H9 (cell line): ENCODE measurements at regions not wholly inside any gene's neighbourhood (a gene's known extent, or its start where the extent isn't known, plus 50 kb on each side); places are given as distances from the start of the nearest gene placed in this dataset.

Experiments used
- DNase-seq: peaks from one replicate; pipeline ENCODE4 v3.0.0-alpha.2; 2017
- H2AFZ ChIP-seq: one replicate; pipeline ENCODE4 v1.6.1; 2013; ENCODE audit warnings: mild to moderate bottlenecking, low read length, control low read depth, moderate library complexity
- H2AK5ac ChIP-seq: 2 replicates; pipeline ENCODE4 v1.6.1; 2013; ENCODE audit warnings: low read length, control low read depth, mixed read lengths; ENCODE audit not compliant: insufficient read length
- H2BK120ac ChIP-seq: one replicate; pipeline ENCODE4 v1.6.1; 2013; ENCODE audit warnings: low read depth, mild to moderate bottlenecking, low read length, control low read depth, inconsistent platforms; ENCODE audit not compliant: poor library complexity, severe bottlenecking
- H2BK12ac ChIP-seq: 2 replicates; pipeline ENCODE4 v1.6.1; 2013; ENCODE audit warnings: low read length, control low read depth, mixed read lengths, low read depth; ENCODE audit not compliant: insufficient read length
- H2BK15ac ChIP-seq: 2 replicates; pipeline ENCODE4 v1.6.1; 2013; ENCODE audit warnings: low read depth, low read length, control low read depth
- H2BK20ac ChIP-seq: one replicate; pipeline ENCODE4 v1.6.1; 2013; ENCODE audit warnings: low read depth, mild to moderate bottlenecking, low read length, control low read depth, inconsistent platforms; ENCODE audit not compliant: poor library complexity, severe bottlenecking
- H2BK5ac ChIP-seq: 2 replicates; pipeline ENCODE4 v1.6.1; 2013; ENCODE audit warnings: low read length, control low read depth, mixed read lengths; ENCODE audit not compliant: insufficient read length
- H3K14ac ChIP-seq: 2 replicates; pipeline ENCODE4 v1.6.1; 2013; ENCODE audit warnings: low read length, control low read depth; ENCODE audit not compliant: insufficient read depth
- H3K18ac ChIP-seq: 2 replicates; pipeline ENCODE4 v1.6.1; 2013; ENCODE audit warnings: low read depth, mild to moderate bottlenecking, mixed read lengths, low read length, control low read depth; ENCODE audit not compliant: insufficient read length
- H3K23ac ChIP-seq: 2 replicates; pipeline ENCODE4 v1.6.1; 2013; ENCODE audit warnings: low read length, control low read depth, mixed read lengths, low read depth; ENCODE audit not compliant: insufficient read length
- H3K23me2 ChIP-seq: 2 replicates; pipeline ENCODE4 v1.6.1; 2013; ENCODE audit warnings: low read depth, mild to moderate bottlenecking, mixed read lengths, low read length, control low read depth; ENCODE audit not compliant: insufficient read length, poor library complexity, severe bottlenecking
- H3K27ac ChIP-seq: 2 replicates; pipeline ENCODE4 v1.5.1; 2013; ENCODE audit warnings: low read length, control low read depth, mixed read lengths, low read depth; ENCODE audit not compliant: insufficient read length
- H3K27me3 ChIP-seq: 2 replicates; pipeline ENCODE4 v1.6.1; 2013; ENCODE audit warnings: low read length, control low read depth, inconsistent platforms; ENCODE audit not compliant: insufficient read depth
- H3K4ac ChIP-seq: 2 replicates; pipeline ENCODE4 v1.6.1; 2013; ENCODE audit warnings: low read depth, mild to moderate bottlenecking, control low read depth, inconsistent platforms, low read length, moderate library complexity
- H3K4me1 ChIP-seq: 2 replicates; pipeline ENCODE4 v1.6.1; 2013; ENCODE audit warnings: low read length, control low read depth, inconsistent platforms; ENCODE audit not compliant: insufficient read depth
- H3K4me2 ChIP-seq: 2 replicates; pipeline ENCODE4 v1.6.1; 2013; ENCODE audit warnings: low read length, control low read depth, mixed read lengths; ENCODE audit not compliant: insufficient read length, insufficient read depth
- H3K56ac ChIP-seq: 2 replicates; pipeline ENCODE4 v1.6.1; 2013; ENCODE audit warnings: low read depth, mild to moderate bottlenecking, mixed read lengths, low read length, control low read depth; ENCODE audit not compliant: insufficient read length
- H3K79me1 ChIP-seq: 2 replicates; pipeline ENCODE4 v1.6.1; 2013; ENCODE audit warnings: low read depth, mild to moderate bottlenecking, moderate library complexity, low read length, control low read depth, inconsistent platforms; ENCODE audit not compliant: insufficient read depth, poor library complexity, severe bottlenecking
- H3K79me2 ChIP-seq: 2 replicates; pipeline ENCODE4 v1.6.1; 2013; ENCODE audit warnings: low read length, control low read depth, inconsistent platforms; ENCODE audit not compliant: insufficient read depth
- H3K9ac ChIP-seq: 2 replicates; pipeline ENCODE4 v1.6.1; 2013; ENCODE audit warnings: low read length, control low read depth, mixed read lengths; ENCODE audit not compliant: insufficient read length; ENCODE audit errors: extremely low read depth
- H3K9me3 ChIP-seq: one replicate; pipeline ENCODE4 v1.6.1; 2013; ENCODE audit warnings: low read depth, low read length, inconsistent platforms; ENCODE audit not compliant: control insufficient read depth
- H3T11ph ChIP-seq: one replicate; pipeline ENCODE4 v1.6.1; 2013; ENCODE audit warnings: mild to moderate bottlenecking, low read length, control low read depth, inconsistent platforms
- H4K20me1 ChIP-seq: one replicate; pipeline ENCODE4 v1.6.1; 2013; ENCODE audit not compliant: control insufficient read depth, insufficient read length, insufficient read depth
- H4K5ac ChIP-seq: 2 replicates; pipeline ENCODE4 v1.6.1; 2013; ENCODE audit warnings: low read depth, mild to moderate bottlenecking, mixed read lengths, low read length, control low read depth; ENCODE audit not compliant: insufficient read length
- H4K8ac ChIP-seq: replicated peaks from 2 replicates; pipeline ENCODE4 v1.6.1; 2013; ENCODE audit warnings: low read length, control low read depth, mixed read lengths, low read depth; ENCODE audit not compliant: insufficient read length
- H4K91ac ChIP-seq: 2 replicates; pipeline ENCODE4 v1.6.1; 2013; ENCODE audit warnings: low read depth, mild to moderate bottlenecking, moderate library complexity, mixed read lengths, low read length, control low read depth; ENCODE audit not compliant: insufficient read length
- H3K27ac Mint-ChIP-seq, 3 experiments: 2 replicates in 2 of 3; 3 replicates in 1 of 3; pipeline ENCODE4 v1.8.0; 2020 to 2021; ENCODE audit warnings: mixed read lengths in 3 of 3, mild to moderate bottlenecking in 1 of 3, moderate library complexity in 1 of 3
- H3K27me3 Mint-ChIP-seq: 2 replicates; pipeline ENCODE4 v1.8.0; 2021; ENCODE audit warnings: low read depth, mild to moderate bottlenecking, moderate library complexity, mixed read lengths
- H3K36me3 Mint-ChIP-seq, 3 experiments: 2 replicates in 2 of 3; 3 replicates in 1 of 3; pipeline ENCODE4 v1.8.0; 2020 to 2021; ENCODE audit warnings: low read depth in 3 of 3, mixed read lengths in 3 of 3; ENCODE audit not compliant: insufficient read depth in 1 of 3
- H3K4me1 Mint-ChIP-seq, 2 experiments: 2 replicates each; pipeline ENCODE4 v1.8.0; 2020; ENCODE audit warnings: mixed read lengths in 2 of 2
- H3K4me3 Mint-ChIP-seq, 2 experiments: 2 replicates in 1 of 2; 3 replicates in 1 of 2; pipeline ENCODE4 v1.8.0; 2020 to 2021; ENCODE audit warnings: mild to moderate bottlenecking in 2 of 2, mixed read lengths in 2 of 2, moderate library complexity in 1 of 2
- H3K9me3 Mint-ChIP-seq, 2 experiments: 2 replicates in 1 of 2; 3 replicates in 1 of 2; pipeline ENCODE4 v1.8.0; 2020; ENCODE audit warnings: mild to moderate bottlenecking in 2 of 2, mixed read lengths in 2 of 2, moderate library complexity in 1 of 2
- WGBS: extraction: QIAGEN DNeasy Blood & Tissue Kit; methylation state at CpG from one replicate; pipeline ENCODE4 v1.1.7; 2013; ENCODE audit warnings: missing lambda C conversion rate, low lambda C conversion rate, mixed read lengths; ENCODE audit not compliant: insufficient read length; ENCODE audit errors: extremely low coverage; 5-methylcytosine and 5-hydroxymethylcytosine counted together
- TF ChIP-seq, protein P1 (sequence below): fragments of 200-600 bp; sonication (generic); conservative IDR thresholded peaks from 3 replicates; pipeline ENCODE4 v1.8.0; 2021; ENCODE audit warnings: antibody characterized with exemption, mild to moderate bottlenecking

- Mint-ChIP-seq H3K36me3 (no peaks in the 10 kb centered on the region; a peak in 1 of 7 replicates), H3K4me3 (no peak overlapping the region), H3K4me1 (peaks cover 29 to 36% of the 10 kb centered on the region in 2 experiments), H3K27ac (no peak overlapping the region), H3K9me3 (no peaks in the 10 kb centered on the region), H3K27me3 (peaks cover 13% of the 10 kb centered on the region)
- H3K9me3 ChIP-seq = no peaks in the 10 kb centered on the region
- no peak overlapping the region for H4K5ac ChIP-seq
- no peak overlapping the region for H3K4ac ChIP-seq
- no peak overlapping the region for H2BK120ac ChIP-seq
- no peak overlapping the region for H2AK5ac ChIP-seq
- H3K14ac ChIP-seq = no peak overlapping the region
- no peak overlapping the region for H3K4me2 ChIP-seq
- no peaks in the 10 kb centered on the region for H3K23me2 ChIP-seq
- no peak overlapping the region for H2BK5ac ChIP-seq
- H2AFZ ChIP-seq = no peak overlapping the region
- no CpG with 5 or more reads among the region's 8 CpGs for WGBS
- no peak overlapping the region for H2BK12ac ChIP-seq
- no peaks in the 10 kb centered on the region for H3K27me3 ChIP-seq
- no peak for DNase-seq
- H3K18ac ChIP-seq = no peak overlapping the region
- no peak overlapping the region for H3K9ac ChIP-seq
- H3K56ac ChIP-seq = no peak overlapping the region
- H2BK20ac ChIP-seq = no peak overlapping the region
- H4K20me1 ChIP-seq = no peaks in the 10 kb centered on the region
- no peak overlapping the region for H2BK15ac ChIP-seq
- H3K4me1 ChIP-seq = peaks cover 6% of the 10 kb centered on the region; the same call in 1 of the 2 replicates
- no peak overlapping the region for H4K8ac ChIP-seq
- TF ChIP-seq, protein P1, sequence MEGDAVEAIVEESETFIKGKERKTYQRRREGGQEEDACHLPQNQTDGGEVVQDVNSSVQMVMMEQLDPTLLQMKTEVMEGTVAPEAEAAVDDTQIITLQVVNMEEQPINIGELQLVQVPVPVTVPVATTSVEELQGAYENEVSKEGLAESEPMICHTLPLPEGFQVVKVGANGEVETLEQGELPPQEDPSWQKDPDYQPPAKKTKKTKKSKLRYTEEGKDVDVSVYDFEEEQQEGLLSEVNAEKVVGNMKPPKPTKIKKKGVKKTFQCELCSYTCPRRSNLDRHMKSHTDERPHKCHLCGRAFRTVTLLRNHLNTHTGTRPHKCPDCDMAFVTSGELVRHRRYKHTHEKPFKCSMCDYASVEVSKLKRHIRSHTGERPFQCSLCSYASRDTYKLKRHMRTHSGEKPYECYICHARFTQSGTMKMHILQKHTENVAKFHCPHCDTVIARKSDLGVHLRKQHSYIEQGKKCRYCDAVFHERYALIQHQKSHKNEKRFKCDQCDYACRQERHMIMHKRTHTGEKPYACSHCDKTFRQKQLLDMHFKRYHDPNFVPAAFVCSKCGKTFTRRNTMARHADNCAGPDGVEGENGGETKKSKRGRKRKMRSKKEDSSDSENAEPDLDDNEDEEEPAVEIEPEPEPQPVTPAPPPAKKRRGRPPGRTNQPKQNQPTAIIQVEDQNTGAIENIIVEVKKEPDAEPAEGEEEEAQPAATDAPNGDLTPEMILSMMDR = no peak
- no peak overlapping the region for H3K23ac ChIP-seq
- no peak overlapping the region for H3T11ph ChIP-seq
- no peak overlapping the region for H3K27ac ChIP-seq
- no peak overlapping the region for H4K91ac ChIP-seq
- H3K79me2 ChIP-seq = no peaks in the 10 kb centered on the region
- no peaks in the 10 kb centered on the region for H3K79me1 ChIP-seq
These were observed 168.1 kb upstream of the TOP1 start for GRCh38 chr20:40860487-40860902.
